NCI-H345 treated with DMSO at 0.1 percent for 48 hours (cell line): ENCODE measurements at regions not wholly inside any gene's neighbourhood (a gene's known extent, or its start where the extent isn't known, plus 50 kb on each side); places are given as distances from the start of the nearest gene placed in this dataset.

Experiments
- DNase-seq: peaks from one replicate; lab custom pipeline; 2025; ENCODE audit not compliant: unreplicated experiment; lab: John Stamatoyannopoulos, UW

DNA sequence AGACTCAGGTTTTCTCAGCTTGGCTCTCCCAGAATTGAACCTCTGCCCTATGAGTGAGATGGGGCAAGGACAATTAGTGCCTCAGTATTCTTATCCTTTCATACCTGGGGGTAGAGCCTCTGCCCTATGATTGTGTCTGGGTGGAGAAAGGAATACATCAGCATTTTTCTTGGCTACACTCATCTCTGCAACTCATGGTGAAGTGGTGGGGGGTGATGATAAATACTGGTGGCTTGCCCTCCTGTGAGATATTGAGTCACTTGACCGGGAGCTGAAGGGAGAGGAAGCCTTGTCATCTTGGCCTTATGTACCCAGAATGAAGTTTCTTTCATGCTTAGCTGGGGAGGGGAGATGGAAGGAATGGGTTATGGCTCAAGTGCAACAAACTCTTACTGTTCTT lies 71.3 kb upstream of the ENOX2 start:
- DNase-seq, result no peak

- DNase-seq, result peak; percentile 8
These were observed 72.9 kb upstream of the ENOX2 start for GRCh38 chrX:130975947-130976346.

GRCh38 chrX:130981836-130982235 lies 76.3 kb upstream of the ARHGAP36 start:
- DNase-seq, result no peak

DNA sequence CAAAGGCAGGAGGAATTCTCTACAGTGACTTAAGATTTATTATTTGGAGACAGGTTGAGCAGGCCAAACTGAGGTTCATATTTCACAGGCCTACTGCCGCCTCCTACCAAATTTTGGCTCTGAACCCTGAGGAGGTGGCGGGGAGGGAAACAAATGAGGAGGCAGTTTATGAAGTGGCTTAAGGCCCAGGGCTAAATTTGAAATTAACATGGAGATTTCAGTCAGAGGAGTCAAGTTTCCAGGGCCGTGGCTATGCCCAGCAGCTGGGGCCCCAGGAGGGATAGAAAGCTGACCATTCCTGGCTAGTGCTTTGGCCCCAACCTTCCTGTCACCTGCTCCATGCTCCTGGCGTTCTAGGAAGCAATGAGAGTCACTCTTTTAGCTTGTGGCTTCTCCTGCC lies 73.4 kb upstream of the ARHGAP36 start:
- DNase-seq, result no peak

GRCh38 chrX:130987241-130987640 lies 70.9 kb upstream of the ARHGAP36 start:
- no peak for DNase-seq

GRCh38 chrX:130990723-130991122 lies 67.4 kb upstream of the ARHGAP36 start:
- DNase-seq, result no peak

- no peak for DNase-seq
These were observed 63.5 kb upstream of the ARHGAP36 start for GRCh38 chrX:130994671-130995070.

GRCh38 chrX:130995439-130995838 lies 62.7 kb upstream of the ARHGAP36 start:
- DNase-seq, result no peak

- no peak for DNase-seq
These were observed 60.8 kb upstream of the ARHGAP36 start for GRCh38 chrX:130997314-130997713.

- no peak for DNase-seq
These were observed 58.8 kb upstream of the ARHGAP36 start for GRCh38 chrX:130999360-130999759.
